GM12878 (cell line): ENCODE measurements at regions not wholly inside any gene's neighbourhood (a gene's known extent, or its start where the extent isn't known, plus 50 kb on each side); places are given as distances from the start of the nearest gene placed in this dataset.

ENCODE experiments used
- ATAC-seq: fragments of 200-7000 bp; cut with Tn5 transposase; 3 replicates; pipeline ENCODE4 v1.9.1; 2020; ENCODE audit warnings: mild to moderate bottlenecking, moderate library complexity
- BruUV-seq: library from RNA; stranded (reverse); fragments of 400-500 nt; replicated peaks from 2 replicates; lab custom pipeline; 2021; lab: Mats Ljungman, UMichigan
- CTCF ChIA-PET: fragments of 300-600 bp; sonication (Branson Sonifier 250); formaldehyde crosslinking; extraction: SDS; loops from one replicate; lab custom pipeline; 2021; ENCODE audit warnings: inconsistent platforms; lab: Yijun Ruan, JAX
- POLR2A ChIA-PET: fragments of 350-600 bp; formaldehyde crosslinking; extraction: SDS; loops from one replicate; lab custom pipeline; 2021; ENCODE audit warnings: inconsistent platforms; lab: Charles Lee
- RAD21 ChIA-PET: fragments of 300-600 bp; sonication (Branson Sonifier 250); formaldehyde crosslinking; loops from one replicate; lab custom pipeline; 2023; ENCODE audit warnings: antibody characterized with exemption; ENCODE audit not compliant: unreplicated experiment; lab: Charles Lee
- SMC1A ChIA-PET: fragments of 300-600 bp; sonication (Branson Sonifier 250); formaldehyde crosslinking; loops from one replicate; lab custom pipeline; 2023; ENCODE audit not compliant: unreplicated experiment, uncharacterized antibody; lab: Charles Lee
- DNase-seq: peaks from one replicate; pipeline ENCODE4 v3.0.0-alpha.2; 2011; ENCODE audit warnings: low read depth, low spot score
- FAIRE-seq: peaks from 3 replicates; lab custom pipeline; 2011; peaks lifted over from hg19 to GRCh38; lab: Jason Lieb, UNC
- H2AFZ ChIP-seq: 2 replicates; pipeline ENCODE4 v1.6.0; 2011; ENCODE audit warnings: low read depth, low read length, control low read depth; ENCODE audit not compliant: control insufficient read depth
- H3K27ac ChIP-seq: 2 replicates; pipeline ENCODE4 v1.5.1; 2011; ENCODE audit warnings: control low read depth; ENCODE audit not compliant: control insufficient read depth, insufficient read depth
- H3K27me3 ChIP-seq, 2 experiments: replicated peaks in 1 of 2; 2 replicates each; pipeline versions ENCODE4 v1.6.0 to v1.6.1; 2011; ENCODE audit warnings: low read length in 1 of 2; ENCODE audit not compliant: control insufficient read depth in 2 of 2, insufficient read depth in 2 of 2
- H3K36me3 ChIP-seq, 2 experiments: 2 replicates each; pipeline ENCODE4 v1.5.1; 2011; ENCODE audit warnings: low read length in 1 of 2; ENCODE audit not compliant: control insufficient read depth in 2 of 2, insufficient read depth in 2 of 2
- H3K4me1 ChIP-seq: 2 replicates; pipeline ENCODE4 v1.6.1; 2011; ENCODE audit warnings: mild to moderate bottlenecking, low read length, moderate library complexity, mixed read lengths; ENCODE audit not compliant: control insufficient read depth, insufficient read depth
- H3K4me2 ChIP-seq: 2 replicates; pipeline ENCODE4 v1.6.0; 2011; ENCODE audit warnings: control low read depth; ENCODE audit not compliant: control insufficient read depth, insufficient read depth
- H3K4me3 ChIP-seq: fragments of 200-600 bp; sonication (generic); 2 replicates; pipeline ENCODE4 v1.5.1; 2016
- H3K79me2 ChIP-seq: 2 replicates; pipeline ENCODE4 v1.6.0; 2011; ENCODE audit warnings: low read length; ENCODE audit not compliant: control insufficient read depth, insufficient read depth
- H3K9ac ChIP-seq: 2 replicates; pipeline ENCODE4 v1.8.0; 2011; ENCODE audit warnings: low read length, control low read depth, mixed read lengths; ENCODE audit not compliant: control insufficient read depth, insufficient read depth
- H3K9me3 ChIP-seq: replicated peaks from 3 replicates; pipeline ENCODE4 v1.5.1; 2011; ENCODE audit warnings: mild to moderate bottlenecking, low read length; ENCODE audit not compliant: control insufficient read depth, insufficient read depth
- H4K20me1 ChIP-seq: 2 replicates; pipeline ENCODE4 v1.6.0; 2011; ENCODE audit not compliant: control insufficient read depth, insufficient read depth
- BHLHE40 ChIP-seq, 2 experiments: fragments of 450-650 bp in 1 of 2; IDR thresholded peaks; 2 replicates each; pipeline ENCODE4 v1.6.1; 2011 to 2017; ENCODE audit warnings: low read depth in 2 of 2, borderline replicate concordance in 1 of 2, improper control_type of control experiment in 1 of 2, low read length in 1 of 2, mild to moderate bottlenecking in 1 of 2
- BMI1 ChIP-seq: fragments of 450-650 bp; IDR thresholded peaks from 2 replicates; pipeline ENCODE4 v1.6.1; 2016; ENCODE audit warnings: mild to moderate bottlenecking, moderate library complexity, borderline replicate concordance
- CHD1 ChIP-seq: IDR thresholded peaks from 2 replicates; pipeline ENCODE4 v1.6.1; 2012; ENCODE audit warnings: low read depth, low read length, improper control_type of control experiment
- CREM ChIP-seq: IDR thresholded peaks from 2 replicates; pipeline ENCODE4 v1.6.1; 2014; ENCODE audit warnings: antibody characterized with exemption, low read depth
- ETV6 ChIP-seq, 2 experiments: fragments of 450-650 bp in 1 of 2; IDR thresholded peaks in 1 of 2; conservative IDR thresholded peaks in 1 of 2; 2 replicates each; pipeline ENCODE4 v1.6.1; 2014; ENCODE audit warnings: antibody characterized with exemption in 1 of 2, borderline replicate concordance in 1 of 2, low read depth in 1 of 2, mild to moderate bottlenecking in 1 of 2, moderate library complexity in 1 of 2
- GABPA ChIP-seq: IDR thresholded peaks from 2 replicates; pipeline ENCODE4 v1.6.1; 2014; ENCODE audit warnings: antibody characterized with exemption, low read depth, mild to moderate bottlenecking, inconsistent platforms
- HDAC2 ChIP-seq: fragments of 200-600 bp; sonication (generic); IDR thresholded peaks from 2 replicates; pipeline ENCODE4 v1.6.1; 2017
- JUND ChIP-seq: IDR thresholded peaks from 2 replicates; pipeline ENCODE4 v1.6.1; 2012; ENCODE audit warnings: low read depth, mild to moderate bottlenecking, low read length, improper control_type of control experiment, moderate library complexity
- POLR2AphosphoS2 ChIP-seq: IDR thresholded peaks from 2 replicates; pipeline ENCODE4 v1.6.1; 2011; ENCODE audit warnings: low read depth, mild to moderate bottlenecking, low read length, improper control_type of control experiment, moderate library complexity
- PRDM15 ChIP-seq: fragments of 450-650 bp; formaldehyde crosslinking; IDR thresholded peaks from 2 replicates; pipeline ENCODE4 v1.4.0; 2020; ENCODE audit warnings: mild to moderate bottlenecking, moderate library complexity
- SMC3 ChIP-seq: IDR thresholded peaks from 2 replicates; pipeline ENCODE4 v1.6.1; 2011; ENCODE audit warnings: low read length, improper control_type of control experiment, borderline replicate concordance
- SPI1 ChIP-seq: IDR thresholded peaks from 2 replicates; pipeline ENCODE4 v1.6.1; 2011; ENCODE audit warnings: low read depth, mild to moderate bottlenecking, low read length, moderate library complexity, borderline replicate concordance; ENCODE audit not compliant: insufficient read depth
- SREBF1 ChIP-seq: IDR thresholded peaks from 2 replicates; pipeline ENCODE4 v1.6.1; 2012; ENCODE audit warnings: mild to moderate bottlenecking, low read length
- SUPT20H ChIP-seq: IDR thresholded peaks from 2 replicates; pipeline ENCODE4 v1.6.1; 2011; ENCODE audit warnings: low read depth, mild to moderate bottlenecking, low read length, moderate library complexity, borderline replicate concordance; ENCODE audit not compliant: control insufficient read depth
- ZZZ3 ChIP-seq: IDR thresholded peaks from 2 replicates; pipeline ENCODE4 v1.6.1; 2011; ENCODE audit warnings: low read depth; ENCODE audit not compliant: control insufficient read depth, insufficient read length
- WGBS: methylation state at CpG from one replicate; pipeline ENCODE4 v1.1.6; 2016; ENCODE audit warnings: low lambda C conversion rate; ENCODE audit not compliant: insufficient replicate concordance, insufficient coverage; ENCODE audit errors: missing lambda C conversion rate; 5-methylcytosine and 5-hydroxymethylcytosine counted together
- in situ Hi-C: fragments of 300-500 bp; cut with MboI; formaldehyde crosslinking; loops from 9 replicates; pipeline ENCODE4 v1.14.3; 2018; ENCODE audit warnings: mixed read lengths
- intact Hi-C: fragments of 100-400 bp; cut with micrococcal nuclease; formaldehyde crosslinking; loops from one replicate; pipeline ENCODE4 v1.14.2; 2022; ENCODE audit not compliant: unreplicated experiment
- TF ChIP-seq, protein P1 (sequence below): IDR thresholded peaks from 2 replicates; pipeline ENCODE4 v1.6.1; 2012; ENCODE audit warnings: low read depth, low read length, improper control_type of control experiment

DNA sequence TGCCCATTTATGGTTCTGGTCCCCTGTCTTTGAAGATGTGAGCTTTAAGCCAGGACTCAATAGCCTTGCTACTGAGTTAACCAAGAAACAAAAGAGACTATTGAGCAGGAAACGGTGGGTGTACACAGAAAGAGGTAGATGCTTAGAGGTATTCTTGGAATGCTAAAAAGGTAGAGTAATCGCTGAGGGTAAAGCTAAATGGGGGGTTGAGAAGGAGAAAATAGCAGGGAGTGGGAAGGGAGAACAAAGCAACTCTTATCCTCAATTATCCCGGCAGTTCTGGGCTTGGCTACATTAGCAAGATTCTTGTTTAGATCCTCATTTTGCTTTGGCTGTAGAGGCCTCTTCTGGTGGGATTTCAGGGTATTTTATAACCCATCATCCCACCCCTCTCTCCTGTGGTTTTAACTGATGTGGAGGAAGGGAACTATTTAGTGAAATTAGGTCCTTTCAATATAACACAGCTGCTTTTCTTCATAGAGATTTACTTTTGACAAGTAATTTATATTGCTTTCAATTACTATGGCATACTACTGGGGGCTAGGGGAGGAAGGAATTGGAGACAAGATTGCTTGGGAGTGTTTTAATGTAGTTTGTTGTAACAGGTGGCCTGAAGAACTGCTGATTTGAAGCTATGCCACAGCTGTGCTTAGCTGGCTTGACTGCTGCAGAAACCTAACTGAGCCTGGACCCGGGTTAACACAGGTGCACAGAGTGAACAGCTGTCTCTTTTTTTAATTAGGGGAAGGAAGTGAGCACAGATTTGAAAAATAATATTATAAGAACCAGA, 234.3 kb upstream of the CCDC54 start:
- H4K20me1 ChIP-seq, result no peaks in the 10 kb centered on the region
- RAD21 ChIA-PET, result no interaction called here
- in situ Hi-C loops, result no loop called here
- H3K4me3 ChIP-seq, result no peak overlapping the region
- H2AFZ ChIP-seq, result no peak overlapping the region
- H3K27ac ChIP-seq, result no peak overlapping the region
- SMC1A ChIA-PET, result no interaction called here
- WGBS, result 27% methylated on average over 4 of the region's 4 CpGs
- H3K27me3 ChIP-seq, result no peaks in the 10 kb centered on the region
- DNase-seq (no peak), FAIRE-seq (no peak), ATAC-seq (no peak)
- no peak overlapping the region for H3K4me2 ChIP-seq
- no peaks in the 10 kb centered on the region; the same call in 1 of the 3 replicates for H3K9me3 ChIP-seq
- intact Hi-C loops, result no loop called here
- no TSS peak for BruUV-seq
- H3K36me3 ChIP-seq, result no peaks in the 10 kb centered on the region
- no peak overlapping the region for H3K9ac ChIP-seq
- H3K79me2 ChIP-seq, result no peaks in the 10 kb centered on the region
- POLR2A ChIA-PET, result no interaction called here
- CTCF ChIA-PET, result interaction anchor here (0.6 kb wide), 1 partner anchor 212 kb away, joined by 3 read pairs; no protein-coding TSS in a partner anchor
- H3K4me1 ChIP-seq, result no peaks in the 10 kb centered on the region
- TF ChIP-seq ETV6 (conservative IDR thresholded peaks at IDR 0.05 in 1 of 2, IDR thresholded peaks at IDR 0.05 in 1 of 2; ENCODE audit: borderline replicate concordance in 1 of 2, low read depth in 1 of 2) (no peak), SMC3 (no peak), PRDM15 (CRISPR knock-in tag) (no peak), SREBF1 (no peak), CREM (no peak), JUND (no peak), SUPT20H (no peak), BMI1 (no peak), HDAC2 (no peak), SPI1 (no peak), CHD1 (no peak), GABPA (no peak), POLR2AphosphoS2 (no peak), ZZZ3 (no peak), BHLHE40 (IDR thresholded peaks at IDR 0.05; ENCODE audit: borderline replicate concordance in 1 of 2, low read depth in 2 of 2, low read length in 1 of 2) (no peak)
- TF ChIP-seq, protein P1, sequence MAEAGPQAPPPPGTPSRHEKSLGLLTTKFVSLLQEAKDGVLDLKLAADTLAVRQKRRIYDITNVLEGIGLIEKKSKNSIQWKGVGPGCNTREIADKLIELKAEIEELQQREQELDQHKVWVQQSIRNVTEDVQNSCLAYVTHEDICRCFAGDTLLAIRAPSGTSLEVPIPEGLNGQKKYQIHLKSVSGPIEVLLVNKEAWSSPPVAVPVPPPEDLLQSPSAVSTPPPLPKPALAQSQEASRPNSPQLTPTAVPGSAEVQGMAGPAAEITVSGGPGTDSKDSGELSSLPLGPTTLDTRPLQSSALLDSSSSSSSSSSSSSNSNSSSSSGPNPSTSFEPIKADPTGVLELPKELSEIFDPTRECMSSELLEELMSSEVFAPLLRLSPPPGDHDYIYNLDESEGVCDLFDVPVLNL, result no peak
